HG03354 (cell line): ENCODE measurements at regions not wholly inside any gene's neighbourhood (a gene's known extent, or its start where the extent isn't known, plus 50 kb on each side); places are given as distances from the start of the nearest gene placed in this dataset.

ENCODE experiments used
- ATAC-seq: cut with Tn5 transposase; IDR thresholded peaks from one replicate; pipeline ENCODE4 v1.9.1; 2021; ENCODE audit warnings: mild to moderate bottlenecking; ENCODE audit not compliant: unreplicated experiment, poor library complexity, severe bottlenecking

GRCh38 chr5:155189476-155189875 is 175.9 kb downstream of the KIF4B start:
- ATAC-seq, result no peak

- ATAC-seq, result no peak
Measured at GRCh38 chr5:155189981-155190380, 176.4 kb downstream of the KIF4B start.

- ATAC-seq, result no peak
Measured at GRCh38 chr5:155193029-155193428, 179.5 kb downstream of the KIF4B start.

GRCh38 chr5:155193483-155194107 is 180.0 kb downstream of the KIF4B start:
- no peak for ATAC-seq

- ATAC-seq, result no peak
Measured at GRCh38 chr5:155200608-155201007, 187.1 kb downstream of the KIF4B start.

GRCh38 chr5:155211764-155212163 is 198.2 kb downstream of the KIF4B start:
- ATAC-seq, result no peak

GRCh38 chr5:155222393-155222792 is 208.8 kb downstream of the KIF4B start:
- no peak for ATAC-seq

GRCh38 chr5:155229135-155229534 is 215.6 kb downstream of the KIF4B start:
- ATAC-seq, result no peak

- no peak for ATAC-seq
Measured at GRCh38 chr5:155239803-155240202, 226.2 kb downstream of the KIF4B start.

GRCh38 chr5:155250596-155250995 is 237.0 kb downstream of the KIF4B start:
- no peak for ATAC-seq

GRCh38 chr5:155252025-155252424 is 238.5 kb downstream of the KIF4B start:
- no peak for ATAC-seq

GRCh38 chr5:155252717-155253116 is 239.2 kb downstream of the KIF4B start:
- no peak for ATAC-seq

GRCh38 chr5:155254399-155254798 is 240.8 kb downstream of the KIF4B start:
- ATAC-seq, result no peak

- no peak for ATAC-seq
Measured at GRCh38 chr5:155258161-155258560, 244.6 kb downstream of the KIF4B start.

- ATAC-seq, result no peak
Measured at GRCh38 chr5:155259648-155260047, 246.1 kb downstream of the KIF4B start.

- ATAC-seq, result peak; percentile 62
Measured at GRCh38 chr5:155260798-155261197, 247.2 kb downstream of the KIF4B start.

GRCh38 chr5:155263381-155263780 is 249.8 kb downstream of the KIF4B start:
- no peak for ATAC-seq

GRCh38 chr5:155264809-155265208 is 251.3 kb downstream of the KIF4B start:
- ATAC-seq, result no peak

GRCh38 chr5:155268770-155269425 is 255.3 kb downstream of the KIF4B start:
- ATAC-seq, result no peak

GRCh38 chr5:155270725-155271124 is 257.2 kb downstream of the KIF4B start:
- no peak for ATAC-seq

- ATAC-seq, result no peak
Measured at GRCh38 chr5:155274484-155274883, 260.9 kb downstream of the KIF4B start.

- no peak for ATAC-seq
Measured at GRCh38 chr5:155275222-155275621, 261.7 kb downstream of the KIF4B start.
